ENCODE measurements at regions not wholly inside any gene's neighbourhood (a gene's known extent, or its start where the extent isn't known, plus 50 kb on each side); places are given as distances from the start of the nearest gene placed in this dataset.
A peak's percentile ranks its signal among the peaks of the same experiment; 100 is the strongest.

GRCh38 chr2:167550448-167550847, 662.2 kb downstream of the XIRP2 start:
- Histone ChIP-seq H3K79me2 (ENCODE audit: insufficient read depth, low read length) (no peaks in the 10 kb centered on the region), H3K4me1 (ENCODE audit: insufficient read depth, low read length) (no peaks in the 10 kb centered on the region), H2AFZ (ENCODE audit: low read depth, low read length) (no peak overlapping the region), H3K9me3 (ENCODE audit: insufficient read depth, low read length, severe bottlenecking) (no peaks in the 10 kb centered on the region), H3K36me3 (ENCODE audit: insufficient read depth, low read length) (no peaks in the 10 kb centered on the region), H3K27me3 (ENCODE audit: insufficient read depth, low read length, poor library complexity) (no peaks in the 10 kb centered on the region), H3K4me3 (ENCODE audit: low read depth in 1 of 2, low read length in 2 of 2) (no peak overlapping the region), H3K9ac (ENCODE audit: low read depth, low read length) (no peak overlapping the region), H4K20me1 (ENCODE audit: insufficient read depth, low read length) (no peaks in the 10 kb centered on the region), H3K4me2 (ENCODE audit: insufficient read depth, low read length) (no peak overlapping the region), H3K27ac (ENCODE audit: low read length) (no peak overlapping the region)
- TF ChIP-seq, protein P1, sequence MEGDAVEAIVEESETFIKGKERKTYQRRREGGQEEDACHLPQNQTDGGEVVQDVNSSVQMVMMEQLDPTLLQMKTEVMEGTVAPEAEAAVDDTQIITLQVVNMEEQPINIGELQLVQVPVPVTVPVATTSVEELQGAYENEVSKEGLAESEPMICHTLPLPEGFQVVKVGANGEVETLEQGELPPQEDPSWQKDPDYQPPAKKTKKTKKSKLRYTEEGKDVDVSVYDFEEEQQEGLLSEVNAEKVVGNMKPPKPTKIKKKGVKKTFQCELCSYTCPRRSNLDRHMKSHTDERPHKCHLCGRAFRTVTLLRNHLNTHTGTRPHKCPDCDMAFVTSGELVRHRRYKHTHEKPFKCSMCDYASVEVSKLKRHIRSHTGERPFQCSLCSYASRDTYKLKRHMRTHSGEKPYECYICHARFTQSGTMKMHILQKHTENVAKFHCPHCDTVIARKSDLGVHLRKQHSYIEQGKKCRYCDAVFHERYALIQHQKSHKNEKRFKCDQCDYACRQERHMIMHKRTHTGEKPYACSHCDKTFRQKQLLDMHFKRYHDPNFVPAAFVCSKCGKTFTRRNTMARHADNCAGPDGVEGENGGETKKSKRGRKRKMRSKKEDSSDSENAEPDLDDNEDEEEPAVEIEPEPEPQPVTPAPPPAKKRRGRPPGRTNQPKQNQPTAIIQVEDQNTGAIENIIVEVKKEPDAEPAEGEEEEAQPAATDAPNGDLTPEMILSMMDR (IDR thresholded peaks at IDR 0.05; ENCODE audit: borderline replicate concordance, extremely low read depth, low read length, poor library complexity, severe bottlenecking) = peak; percentile 50
- no peak for TF ChIP-seq EZH2 (IDR thresholded peaks at IDR 0.05; ENCODE audit: borderline replicate concordance, low read depth, low read length, severe bottlenecking)
- no peak for ATAC-seq (ENCODE audit: insufficient read depth, low read depth)
- no peak for DNase-seq

DNA sequence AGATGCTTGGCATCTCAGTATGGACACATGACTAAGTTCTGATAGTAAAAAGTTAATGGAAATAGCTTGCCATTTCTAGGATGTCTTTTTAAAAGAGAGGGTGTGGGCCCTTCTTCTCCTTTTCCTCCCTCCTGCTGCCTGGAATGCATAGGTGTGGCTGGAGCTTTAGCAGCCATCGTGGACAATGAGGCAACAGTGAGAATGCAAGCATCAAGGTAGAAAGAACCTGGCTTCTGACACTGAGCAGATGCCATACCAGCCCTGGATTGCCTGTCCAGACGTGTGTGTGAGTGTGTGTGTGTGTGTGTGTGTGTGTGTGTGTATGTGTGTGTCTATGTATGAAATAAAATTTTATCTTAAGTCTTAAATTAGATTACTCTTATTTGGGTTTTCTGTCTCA, 660.1 kb downstream of the XIRP2 start:
- ATAC-seq (ENCODE audit: insufficient read depth, low read depth) = no peak
- no peak for TF ChIP-seq EZH2 (IDR thresholded peaks at IDR 0.05; ENCODE audit: borderline replicate concordance, low read depth, low read length, severe bottlenecking)
- TF ChIP-seq, protein P1 (IDR thresholded peaks at IDR 0.05; ENCODE audit: borderline replicate concordance, extremely low read depth, low read length, poor library complexity, severe bottlenecking) = no peak
- H3K4me1 ChIP-seq (ENCODE audit: insufficient read depth, low read length) = no peaks in the 10 kb centered on the region
- H3K9ac ChIP-seq (ENCODE audit: low read depth, low read length) = no peak overlapping the region
- no peak overlapping the region for H3K4me3 ChIP-seq (ENCODE audit: low read depth in 1 of 2, low read length in 2 of 2)
- H2AFZ ChIP-seq (ENCODE audit: low read depth, low read length) = no peak overlapping the region
- no peak for DNase-seq
- no peaks in the 10 kb centered on the region for H3K79me2 ChIP-seq (ENCODE audit: insufficient read depth, low read length)
- H3K27me3 ChIP-seq (ENCODE audit: insufficient read depth, low read length, poor library complexity) = no peaks in the 10 kb centered on the region
- H3K36me3 ChIP-seq (ENCODE audit: insufficient read depth, low read length) = no peaks in the 10 kb centered on the region
- no peaks in the 10 kb centered on the region for H3K9me3 ChIP-seq (ENCODE audit: insufficient read depth, low read length, severe bottlenecking)
- H4K20me1 ChIP-seq (ENCODE audit: insufficient read depth, low read length) = no peaks in the 10 kb centered on the region
- no peak overlapping the region for H3K4me2 ChIP-seq (ENCODE audit: insufficient read depth, low read length)
- no peak overlapping the region for H3K27ac ChIP-seq (ENCODE audit: low read length)

DNA sequence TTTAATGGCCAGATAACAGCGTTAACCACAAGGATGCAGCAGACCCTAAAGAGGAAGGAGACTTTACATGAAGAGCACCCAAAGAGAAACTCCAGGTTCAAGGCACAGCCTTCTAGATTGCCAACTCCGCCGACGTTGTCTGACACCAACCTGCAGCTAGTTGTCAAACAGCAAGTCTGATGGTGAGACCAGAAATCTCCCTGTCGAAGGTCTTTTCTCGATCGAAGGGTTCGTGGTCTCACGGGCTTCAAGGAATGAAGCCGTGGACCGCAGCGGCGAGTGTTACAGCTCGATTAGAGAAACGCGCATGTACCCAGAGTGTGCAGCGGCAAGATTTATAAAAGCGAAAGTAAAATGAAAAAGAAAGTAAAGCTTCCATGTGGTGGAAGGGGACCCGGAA, 656.3 kb downstream of the XIRP2 start:
- Histone ChIP-seq H3K4me2 (ENCODE audit: insufficient read depth, low read length) (no peak overlapping the region), H4K20me1 (ENCODE audit: insufficient read depth, low read length) (no peaks in the 10 kb centered on the region)

More for the DNA sequence above, 656.3 kb downstream of the XIRP2 start:
- ATAC-seq (ENCODE audit: insufficient read depth, low read depth) (0 out of 3 replicates have a peak, but pooled peaks have one; percentile 39), DNase-seq (no peak)
- Histone ChIP-seq H3K4me1 (ENCODE audit: insufficient read depth, low read length) (no peaks in the 10 kb centered on the region), H3K4me3 (ENCODE audit: low read depth in 1 of 2, low read length in 2 of 2) (no peak overlapping the region), H3K27ac (ENCODE audit: low read length) (no peak overlapping the region), H3K9me3 (ENCODE audit: insufficient read depth, low read length, severe bottlenecking) (no peaks in the 10 kb centered on the region), H2AFZ (ENCODE audit: low read depth, low read length) (no peak overlapping the region), H3K36me3 (ENCODE audit: insufficient read depth, low read length) (no peaks in the 10 kb centered on the region), H3K79me2 (ENCODE audit: insufficient read depth, low read length) (no peaks in the 10 kb centered on the region), H3K9ac (ENCODE audit: low read depth, low read length) (no peak overlapping the region), H3K27me3 (ENCODE audit: insufficient read depth, low read length, poor library complexity) (no peaks in the 10 kb centered on the region)
- TF ChIP-seq, protein P1 (IDR thresholded peaks at IDR 0.05; ENCODE audit: borderline replicate concordance, extremely low read depth, low read length, poor library complexity, severe bottlenecking) = no peak
- no peak for TF ChIP-seq EZH2 (IDR thresholded peaks at IDR 0.05; ENCODE audit: borderline replicate concordance, low read depth, low read length, severe bottlenecking)
